GM13976 (cell line): ENCODE measurements at regions not wholly inside any gene's neighbourhood (a gene's known extent, or its start where the extent isn't known, plus 50 kb on each side); places are given as distances from the start of the nearest gene placed in this dataset.
"Not testable (repeated sequence)": the region's sequence is repeated elsewhere in the genome, so short reads cannot be mapped to it uniquely, and the experiment has no call there.

Experiments used
- DNase-seq: peaks from one replicate; pipeline ENCODE4 v3.0.0; 2012; ENCODE audit warnings: low spot score
- in situ Hi-C: fragments of 300-500 bp; cut with MboI; formaldehyde crosslinking; loops from one replicate; pipeline ENCODE4 v1.12.0; 2022; ENCODE audit warnings: low sequenced_read_pairs, mixed read lengths, inconsistent platforms; ENCODE audit not compliant: unreplicated experiment
- TF ChIP-seq, protein P1 (sequence below): IDR thresholded peaks from 2 replicates; pipeline ENCODE4 v1.5.1; 2012; ENCODE audit warnings: borderline replicate concordance, mild to moderate bottlenecking; ENCODE audit not compliant: insufficient read depth; ENCODE audit errors: extremely low read depth, missing control alignments, control extremely low read depth

DNA sequence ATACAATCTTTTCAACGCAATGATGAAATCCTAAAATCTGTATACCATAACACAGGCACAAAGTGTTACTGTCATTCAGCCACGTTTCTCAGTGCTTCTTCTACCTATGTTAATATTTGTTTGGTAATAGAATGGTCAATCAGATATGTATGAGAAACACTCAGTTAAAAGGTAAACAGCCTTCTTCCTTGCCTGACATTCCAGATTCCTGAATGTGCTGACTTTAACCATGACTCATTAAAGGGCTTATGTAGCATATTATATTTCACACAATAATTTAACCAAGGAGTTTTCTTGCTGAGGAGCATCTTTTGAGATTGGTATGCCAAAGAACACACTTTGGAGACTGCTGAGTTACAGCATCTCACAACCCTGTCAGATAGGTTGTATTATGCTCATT is 187.6 kb downstream of the CETN3 start:
- TF ChIP-seq, protein P1, sequence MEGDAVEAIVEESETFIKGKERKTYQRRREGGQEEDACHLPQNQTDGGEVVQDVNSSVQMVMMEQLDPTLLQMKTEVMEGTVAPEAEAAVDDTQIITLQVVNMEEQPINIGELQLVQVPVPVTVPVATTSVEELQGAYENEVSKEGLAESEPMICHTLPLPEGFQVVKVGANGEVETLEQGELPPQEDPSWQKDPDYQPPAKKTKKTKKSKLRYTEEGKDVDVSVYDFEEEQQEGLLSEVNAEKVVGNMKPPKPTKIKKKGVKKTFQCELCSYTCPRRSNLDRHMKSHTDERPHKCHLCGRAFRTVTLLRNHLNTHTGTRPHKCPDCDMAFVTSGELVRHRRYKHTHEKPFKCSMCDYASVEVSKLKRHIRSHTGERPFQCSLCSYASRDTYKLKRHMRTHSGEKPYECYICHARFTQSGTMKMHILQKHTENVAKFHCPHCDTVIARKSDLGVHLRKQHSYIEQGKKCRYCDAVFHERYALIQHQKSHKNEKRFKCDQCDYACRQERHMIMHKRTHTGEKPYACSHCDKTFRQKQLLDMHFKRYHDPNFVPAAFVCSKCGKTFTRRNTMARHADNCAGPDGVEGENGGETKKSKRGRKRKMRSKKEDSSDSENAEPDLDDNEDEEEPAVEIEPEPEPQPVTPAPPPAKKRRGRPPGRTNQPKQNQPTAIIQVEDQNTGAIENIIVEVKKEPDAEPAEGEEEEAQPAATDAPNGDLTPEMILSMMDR, result no peak
- DNase-seq, result no peak
- in situ Hi-C loops, result no loop called here

- DNase-seq, result no peak
- in situ Hi-C loops, result no loop called here
- TF ChIP-seq, protein P1, result no peak
Observed at GRCh38 chr5:90220554-90220953, 189.0 kb downstream of the CETN3 start.

DNA sequence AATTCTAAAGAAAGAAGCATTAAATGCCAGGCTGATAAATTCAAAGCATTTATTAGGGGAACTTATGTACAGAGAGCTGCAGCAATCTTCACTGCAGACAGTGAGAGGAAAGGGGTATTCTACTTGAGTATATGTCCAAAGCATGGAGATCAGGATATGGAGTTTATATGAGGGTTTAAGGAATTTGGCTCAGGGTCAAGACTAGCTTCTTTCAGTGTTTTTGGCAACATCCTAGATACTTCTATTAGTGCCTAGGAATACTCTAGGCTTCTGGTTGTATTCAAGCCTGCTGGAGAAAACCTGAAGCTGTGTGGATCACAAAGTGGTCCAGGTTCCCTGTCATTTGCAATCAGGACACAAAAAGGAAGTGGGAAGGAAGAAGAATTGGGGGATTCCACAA is 194.6 kb downstream of the CETN3 start:
- in situ Hi-C loops, result no loop called here
- no peak for DNase-seq
- TF ChIP-seq, protein P1, result no peak

DNA sequence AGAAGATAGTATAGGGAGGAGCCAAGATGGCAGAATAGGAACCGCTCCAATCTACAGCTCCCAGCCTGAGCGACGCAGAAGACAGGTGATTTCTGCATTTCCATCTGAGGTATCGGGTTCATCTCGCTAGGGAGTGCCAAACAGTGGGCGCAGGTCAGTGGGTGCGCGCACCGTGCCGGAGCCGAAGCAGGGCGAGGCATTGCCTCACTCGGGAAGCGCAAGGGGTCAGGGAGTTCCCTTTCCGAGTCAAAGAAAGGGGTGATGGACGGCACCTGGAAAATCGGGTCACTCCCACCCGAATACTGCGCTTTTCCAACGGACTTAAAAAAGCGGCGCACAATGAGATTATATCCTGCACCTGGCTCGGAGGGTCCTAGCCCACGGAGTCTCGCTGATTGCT is 201.2 kb downstream of the CETN3 start:
- in situ Hi-C loops, DNase-seq: not testable (repeated sequence)

DNA sequence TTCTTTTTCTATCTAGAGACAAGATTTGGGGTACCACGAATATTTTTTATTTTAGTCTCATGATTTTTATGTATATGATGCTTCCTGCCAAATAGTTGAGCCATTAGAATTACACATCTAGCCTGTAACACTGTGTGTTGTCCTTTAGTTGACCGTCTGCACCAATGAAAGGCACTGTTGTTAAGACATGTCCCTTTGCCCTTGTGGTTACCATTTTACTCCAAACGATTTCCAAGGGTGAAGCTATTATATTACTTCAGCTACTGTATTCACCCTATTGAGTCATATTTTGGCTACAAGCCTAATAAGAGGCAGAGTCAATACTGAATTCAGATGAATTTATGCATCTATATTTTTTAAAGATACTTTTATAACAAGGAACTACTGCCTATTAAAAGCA is 207.6 kb downstream of the CETN3 start:
- in situ Hi-C loops, result no loop called here
- no peak for DNase-seq
- TF ChIP-seq, protein P1, result no peak

GRCh38 chr5:90193185-90193822 is 216.3 kb downstream of the CETN3 start:
- no peak for DNase-seq
- in situ Hi-C loops, result no loop called here
- TF ChIP-seq, protein P1, result no peak

DNA sequence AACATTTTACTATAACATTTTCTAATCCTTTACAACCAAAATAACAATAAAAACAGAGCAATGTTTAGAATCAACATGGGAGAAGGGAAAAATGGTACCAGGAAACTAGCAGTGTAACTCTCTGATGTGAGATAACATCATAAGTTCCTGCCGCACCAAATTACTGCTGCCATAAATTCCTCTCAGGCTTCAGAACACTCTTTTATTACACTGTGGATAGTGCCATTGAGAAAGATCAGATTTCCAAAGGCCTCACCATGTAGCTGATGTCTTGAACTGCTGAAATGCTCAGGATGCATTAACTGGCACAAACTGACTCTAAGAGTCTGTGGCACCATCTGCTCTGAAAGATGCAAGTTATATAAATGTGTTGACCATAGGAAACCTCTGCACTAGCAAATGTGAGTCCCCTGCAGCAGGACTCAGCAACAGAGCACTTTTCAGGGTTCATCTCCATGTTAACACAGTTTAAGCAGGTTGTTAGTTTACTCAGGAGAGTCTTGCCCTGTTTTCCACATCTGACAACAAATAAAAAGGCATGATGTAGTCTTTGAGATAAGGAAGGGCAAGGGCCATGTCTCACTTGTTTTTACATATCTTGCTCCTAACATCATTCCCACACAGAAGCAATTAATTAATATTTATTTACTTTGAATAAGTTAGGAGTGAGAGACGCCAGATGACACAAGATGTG is 218.1 kb downstream of the CETN3 start:
- TF ChIP-seq, protein P1, result no peak
- no peak for DNase-seq
- in situ Hi-C loops, result no loop called here
